PC-3 (cell line): ENCODE measurements at regions not wholly inside any gene's neighbourhood (a gene's known extent, or its start where the extent isn't known, plus 50 kb on each side); places are given as distances from the start of the nearest gene placed in this dataset.
"Not testable (repeated sequence)": the region's sequence is repeated elsewhere in the genome, so short reads cannot be mapped to it uniquely, and the experiment has no call there.

Experiments
- EZH2 ChIP-seq: fragments of 300-600 bp; sonication (generic); IDR thresholded peaks from one replicate; pipeline ENCODE4 v1.6.1; 2017; ENCODE audit warnings: antibody characterized with exemption, mild to moderate bottlenecking, low read length; ENCODE audit not compliant: unreplicated experiment
- EZH2phosphoT487 ChIP-seq: fragments of 300-600 bp; sonication (generic); IDR thresholded peaks from 2 replicates; pipeline ENCODE4 v1.6.1; 2018; ENCODE audit warnings: mild to moderate bottlenecking, antibody characterized with exemption, low read length, borderline replicate concordance
- TF ChIP-seq, protein P1 (sequence below): fragments of 300-600 bp; sonication (generic); conservative IDR thresholded peaks from 2 replicates; pipeline ENCODE4 v1.5.1; 2017; ENCODE audit warnings: antibody characterized with exemption, low read depth, mild to moderate bottlenecking, low read length

DNA sequence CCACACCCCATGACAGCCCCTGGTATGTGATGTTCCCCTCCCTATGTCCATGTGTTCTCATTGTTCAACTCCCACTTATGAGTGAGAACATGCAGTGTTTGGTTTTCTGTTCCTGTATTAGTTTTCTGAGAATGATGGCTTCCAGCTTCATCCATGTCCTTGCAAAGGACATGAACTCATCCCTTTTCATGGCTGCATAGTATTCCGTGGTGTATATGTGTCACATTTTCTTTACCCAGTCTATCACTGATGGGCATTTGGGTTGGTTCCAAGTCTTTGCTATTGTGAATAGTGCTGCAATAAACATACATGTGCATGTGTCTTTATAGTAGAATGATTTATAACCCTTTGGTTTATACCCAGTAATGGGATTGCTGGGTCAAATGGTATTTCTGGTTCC is 1665.5 kb downstream of the REEP3 start:
- TF ChIP-seq, protein P1, sequence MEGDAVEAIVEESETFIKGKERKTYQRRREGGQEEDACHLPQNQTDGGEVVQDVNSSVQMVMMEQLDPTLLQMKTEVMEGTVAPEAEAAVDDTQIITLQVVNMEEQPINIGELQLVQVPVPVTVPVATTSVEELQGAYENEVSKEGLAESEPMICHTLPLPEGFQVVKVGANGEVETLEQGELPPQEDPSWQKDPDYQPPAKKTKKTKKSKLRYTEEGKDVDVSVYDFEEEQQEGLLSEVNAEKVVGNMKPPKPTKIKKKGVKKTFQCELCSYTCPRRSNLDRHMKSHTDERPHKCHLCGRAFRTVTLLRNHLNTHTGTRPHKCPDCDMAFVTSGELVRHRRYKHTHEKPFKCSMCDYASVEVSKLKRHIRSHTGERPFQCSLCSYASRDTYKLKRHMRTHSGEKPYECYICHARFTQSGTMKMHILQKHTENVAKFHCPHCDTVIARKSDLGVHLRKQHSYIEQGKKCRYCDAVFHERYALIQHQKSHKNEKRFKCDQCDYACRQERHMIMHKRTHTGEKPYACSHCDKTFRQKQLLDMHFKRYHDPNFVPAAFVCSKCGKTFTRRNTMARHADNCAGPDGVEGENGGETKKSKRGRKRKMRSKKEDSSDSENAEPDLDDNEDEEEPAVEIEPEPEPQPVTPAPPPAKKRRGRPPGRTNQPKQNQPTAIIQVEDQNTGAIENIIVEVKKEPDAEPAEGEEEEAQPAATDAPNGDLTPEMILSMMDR, result not testable (repeated sequence)
- TF ChIP-seq EZH2, EZH2phosphoT487: not testable (repeated sequence)
